GM12892 (cell line): ENCODE measurements at regions not wholly inside any gene's neighbourhood (a gene's known extent, or its start where the extent isn't known, plus 50 kb on each side); places are given as distances from the start of the nearest gene placed in this dataset.

Experiments used
- POLR2A ChIP-seq: IDR thresholded peaks from 2 replicates; pipeline ENCODE4 v1.6.1; 2011; ENCODE audit warnings: low read depth, low read length, control low read depth
- POLR2AphosphoS5 ChIP-seq: IDR thresholded peaks from 2 replicates; pipeline ENCODE4 v1.6.1; 2011; ENCODE audit warnings: low read depth, low read length, control low read depth

- no peak for TF ChIP-seq POLR2A
- no peak for TF ChIP-seq POLR2AphosphoS5
These were observed 279.1 kb downstream of the UTRN start for GRCh38 chr6:144564202-144564601.
